Endothelial cell of umbilical vein (primary cell): ENCODE measurements at regions not wholly inside any gene's neighbourhood (a gene's known extent, or its start where the extent isn't known, plus 50 kb on each side); places are given as distances from the start of the nearest gene placed in this dataset.

Experiments
- BruUV-seq: library from RNA; stranded (reverse); fragments of 400-500 nt; replicated peaks from 2 replicates; lab custom pipeline; 2021; lab: Mats Ljungman, UMichigan
- CTCF ChIA-PET: fragments of 300-600, 350-600 bp; sonication (Branson Sonifier 250); formaldehyde crosslinking; loops from one replicate; lab custom pipeline; 2021; ENCODE audit warnings: antibody characterized with exemption, inconsistent platforms; lab: Charles Lee
- POLR2A ChIA-PET: fragments of 300-600, 350-600 bp; sonication (Branson Sonifier 250); formaldehyde crosslinking; loops from one replicate; lab custom pipeline; 2021; ENCODE audit warnings: antibody characterized with exemption, inconsistent platforms; lab: Charles Lee
- DNase-seq: peaks from one replicate; pipeline ENCODE4 v3.0.0-alpha.2; 2011; ENCODE audit warnings: low read depth, low spot score
- FAIRE-seq: peaks from 2 replicates; lab custom pipeline; 2011; peaks lifted over from hg19 to GRCh38; lab: Jason Lieb, UNC
- H2AFZ ChIP-seq: 2 replicates; pipeline ENCODE4 v1.6.0; 2012; ENCODE audit warnings: low read depth, low read length, control low read depth, inconsistent platforms
- H3K27ac ChIP-seq: 2 replicates; pipeline ENCODE4 v1.5.1; 2011; ENCODE audit warnings: low read depth, mild to moderate bottlenecking, control low read depth, low read length, moderate library complexity; ENCODE audit not compliant: insufficient read depth
- H3K27me3 ChIP-seq, 2 experiments: 2 replicates each; pipeline versions ENCODE4 v1.6.0 to v1.6.1; 2011; ENCODE audit warnings: low read length in 2 of 2, mixed read lengths in 1 of 2; ENCODE audit not compliant: control insufficient read depth in 2 of 2, insufficient read depth in 2 of 2
- H3K36me3 ChIP-seq, 2 experiments: 2 replicates in 1 of 2; 3 replicates in 1 of 2; pipeline ENCODE4 v1.5.1; 2011; ENCODE audit warnings: low read length in 2 of 2, mild to moderate bottlenecking in 1 of 2, moderate library complexity in 1 of 2; ENCODE audit not compliant: control insufficient read depth in 2 of 2, insufficient read depth in 2 of 2; ENCODE audit errors: extremely low read depth in 1 of 2
- H3K4me1 ChIP-seq: 3 replicates; pipeline ENCODE4 v1.5.1; 2011; ENCODE audit warnings: mild to moderate bottlenecking, low read length; ENCODE audit not compliant: control insufficient read depth, insufficient read depth; ENCODE audit errors: extremely low read depth
- H3K4me2 ChIP-seq: 2 replicates; pipeline ENCODE4 v1.6.1; 2011; ENCODE audit warnings: low read length, control low read depth, mixed read lengths; ENCODE audit not compliant: insufficient read depth
- H3K4me3 ChIP-seq, 3 experiments: fragments of 200-600 bp in 1 of 3; sonication (generic), shearing (Covaris generic) in 1 of 3; replicated peaks in 1 of 3; 2 replicates each; pipeline ENCODE4 v1.5.1; 2011 to 2016; ENCODE audit warnings: control low read depth in 3 of 3, low read length in 3 of 3, mild to moderate bottlenecking in 2 of 3, inconsistent platforms in 1 of 3, low read depth in 1 of 3, moderate library complexity in 1 of 3; ENCODE audit not compliant: insufficient read depth in 1 of 3
- H3K79me2 ChIP-seq: 2 replicates; pipeline ENCODE4 v1.6.0; 2012; ENCODE audit warnings: low read length, inconsistent platforms; ENCODE audit not compliant: control insufficient read depth, insufficient read depth
- H3K9ac ChIP-seq: replicated peaks from 2 replicates; pipeline ENCODE3; 2011; ENCODE audit warnings: low read length, control low read depth; ENCODE audit not compliant: insufficient read depth; ENCODE audit errors: extremely low read depth
- H3K9me1 ChIP-seq: replicated peaks from 3 replicates; pipeline ENCODE4 v1.6.0; 2011; ENCODE audit warnings: mild to moderate bottlenecking, low read length; ENCODE audit not compliant: control insufficient read depth, insufficient read depth; ENCODE audit errors: extremely low read depth
- H3K9me3 ChIP-seq: replicated peaks from 2 replicates; pipeline ENCODE4 v1.5.1; 2012; ENCODE audit warnings: low read length, inconsistent platforms; ENCODE audit not compliant: control insufficient read depth, insufficient read depth
- H4K20me1 ChIP-seq: replicated peaks from 2 replicates; pipeline ENCODE3; 2011; ENCODE audit warnings: mild to moderate bottlenecking, low read length; ENCODE audit not compliant: control insufficient read depth, insufficient read depth; ENCODE audit errors: extremely low read depth
- CTCF ChIP-seq, 2 donors: IDR thresholded peaks; 1 replicate in 1 of 2; 2 replicates in 1 of 2; pipeline ENCODE4 v1.5.1; 2011; ENCODE audit warnings: low read length in 2 of 2, mild to moderate bottlenecking in 2 of 2, moderate library complexity in 2 of 2, control low read depth in 1 of 2, inconsistent platforms in 1 of 2, low read depth in 1 of 2; ENCODE audit not compliant: insufficient read depth in 1 of 2; ENCODE audit errors: extremely low read depth in 1 of 2
- EZH2 ChIP-seq: IDR thresholded peaks from 2 replicates; pipeline ENCODE4 v1.6.1; 2012; ENCODE audit warnings: borderline replicate concordance, low read depth, mild to moderate bottlenecking, moderate library complexity, low read length, inconsistent platforms; ENCODE audit not compliant: severe bottlenecking
- FOS ChIP-seq: IDR thresholded peaks from 2 replicates; pipeline ENCODE4 v1.6.1; 2011; ENCODE audit warnings: mild to moderate bottlenecking, low read length, moderate library complexity, borderline replicate concordance; ENCODE audit not compliant: insufficient read depth
- GATA2 ChIP-seq: IDR thresholded peaks from 2 replicates; pipeline ENCODE4 v1.7.0; 2011; ENCODE audit warnings: low read depth, mild to moderate bottlenecking, moderate library complexity, mixed read lengths, low read length; ENCODE audit not compliant: insufficient read length, insufficient read depth
- JUN ChIP-seq: IDR thresholded peaks from 2 replicates; pipeline ENCODE4 v1.6.1; 2011; ENCODE audit warnings: borderline replicate concordance, low read depth; ENCODE audit not compliant: insufficient read length, insufficient read depth
- MAX ChIP-seq: IDR thresholded peaks from 2 replicates; pipeline ENCODE4 v1.6.1; 2011; ENCODE audit not compliant: insufficient read depth, insufficient read length
- MYC ChIP-seq: IDR thresholded peaks from one replicate; pipeline ENCODE4 v1.6.1; 2011; ENCODE audit warnings: mild to moderate bottlenecking, low read depth, low read length
- POLR2A ChIP-seq: IDR thresholded peaks from 2 replicates; pipeline ENCODE4 v1.6.1; 2012; ENCODE audit warnings: low read depth, mild to moderate bottlenecking, control low read depth, low read length
- POLR2AphosphoS5 ChIP-seq: IDR thresholded peaks from 2 replicates; pipeline ENCODE4 v1.6.1; 2012; ENCODE audit warnings: low read depth, mild to moderate bottlenecking, control low read depth, low read length, moderate library complexity; ENCODE audit not compliant: insufficient read depth
- dilution Hi-C: fragments of 300-500 bp; cut with MboI; formaldehyde crosslinking; loops from one replicate; pipeline ENCODE4 v1.15.0; 2019; ENCODE audit warnings: low sequenced_read_pairs; ENCODE audit not compliant: extremely low pct_ligation_motif_present
- intact Hi-C: fragments of 100-400 bp; cut with micrococcal nuclease; formaldehyde crosslinking; loops from one replicate; pipeline ENCODE4 v1.10.0; 2022

- Histone ChIP-seq H3K9me3 (peaks cover 11% of the 10 kb centered on the region), H3K79me2 (no peaks in the 10 kb centered on the region), H2AFZ (no peak overlapping the region), H3K4me2 (no peak overlapping the region), H4K20me1 (no peaks in the 10 kb centered on the region), H3K27me3 (no peaks in the 10 kb centered on the region), H3K9me1 (no peaks in the 10 kb centered on the region), H3K4me3 (no peak overlapping the region), H3K27ac (no peak overlapping the region), H3K4me1 (no peaks in the 10 kb centered on the region), H3K9ac (no peak overlapping the region), H3K36me3 (no peaks in the 10 kb centered on the region)
- BruUV-seq = no TSS peak
- CTCF ChIA-PET = no interaction called here
- no peak for DNase-seq
- intact Hi-C loops = no loop called here
- no peak for TF ChIP-seq EZH2
- TF ChIP-seq JUN = no peak
- TF ChIP-seq POLR2A = no peak
- no peak for TF ChIP-seq POLR2AphosphoS5
- TF ChIP-seq MAX = no peak
- TF ChIP-seq MYC = no peak
- TF ChIP-seq FOS = no peak
- no peak for TF ChIP-seq CTCF (IDR thresholded peaks at IDR 0.05; ENCODE audit: extremely low read depth in 1 of 2, insufficient read depth in 1 of 2, low read depth in 1 of 2, low read length in 2 of 2)
- no peak for TF ChIP-seq GATA2
- FAIRE-seq = no peak
- dilution Hi-C loops = no loop called here
- POLR2A ChIA-PET = no interaction called here
These were observed 181.2 kb upstream of the ESRRG start for GRCh38 chr1:216904471-216904870.
